GM12878 (cell line): ENCODE measurements at regions not wholly inside any gene's neighbourhood (a gene's known extent, or its start where the extent isn't known, plus 50 kb on each side); places are given as distances from the start of the nearest gene placed in this dataset.

ENCODE experiments used
- CHD1 ChIP-seq: IDR thresholded peaks from 2 replicates; pipeline ENCODE4 v1.6.1; 2012; ENCODE audit warnings: low read depth, low read length, improper control_type of control experiment
- CREB1 ChIP-seq: IDR thresholded peaks from 2 replicates; pipeline ENCODE4 v1.6.1; 2012; ENCODE audit warnings: low read depth, mild to moderate bottlenecking, inconsistent platforms

DNA sequence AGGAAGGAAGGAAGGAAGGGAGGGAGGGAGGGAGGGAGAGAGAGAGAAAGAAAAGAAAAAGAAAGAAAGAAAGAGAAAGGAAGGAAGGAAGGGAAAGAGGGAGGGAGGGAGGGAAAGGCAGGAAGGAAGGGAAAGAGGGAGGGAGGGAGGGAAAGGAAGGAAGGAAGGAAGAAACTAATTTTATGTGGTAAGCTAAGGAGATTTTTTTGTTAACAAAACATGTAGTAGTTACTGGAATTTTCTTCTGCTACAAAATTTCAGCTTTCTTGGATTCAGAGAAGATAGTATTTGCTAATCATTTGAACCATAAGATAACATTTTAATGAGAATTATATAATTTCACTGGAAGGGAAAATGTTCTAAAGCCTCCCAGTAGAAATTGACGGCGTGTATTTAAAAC is 437.8 kb upstream of the DCN start:
- no peak for TF ChIP-seq CHD1
- TF ChIP-seq CREB1: no peak
